Activated CD8-positive, alpha-beta T cell treated with anti-CD3 and anti-CD28 coated beads, Interleukin-2, amount 10 ng/mL, durations not matched to agents 7 days and 5 days (primary cell): ENCODE measurements at regions not wholly inside any gene's neighbourhood (a gene's known extent, or its start where the extent isn't known, plus 50 kb on each side); places are given as distances from the start of the nearest gene placed in this dataset.

Source experiments
- ATAC-seq: fragments of 150-1000 bp; cut with Tn5 transposase; one replicate; pipeline ENCODE4 v1.10.0; 2021; ENCODE audit warnings: moderate library complexity
- CTCF ChIA-PET: fragments of 350-600 bp; sonication (Branson Sonifier 250); formaldehyde crosslinking; loops from one replicate; lab custom pipeline; 2021; ENCODE audit warnings: antibody characterized with exemption; lab: Charles Lee
- POLR2A ChIA-PET: fragments of 350-600 bp; sonication (Branson Sonifier 250); formaldehyde crosslinking; loops from one replicate; lab custom pipeline; 2021; ENCODE audit warnings: antibody characterized with exemption; lab: Charles Lee
- DNase-seq: peaks from one replicate; pipeline ENCODE4 v3.0.0-alpha.2; 2020
- H3K27ac Mint-ChIP-seq: one replicate; pipeline ENCODE4 v1.8.0; 2021; ENCODE audit warnings: mild to moderate bottlenecking, mixed read lengths
- H3K27me3 Mint-ChIP-seq: one replicate; pipeline ENCODE4 v1.8.0; 2021; ENCODE audit warnings: low read depth, mixed read lengths
- H3K36me3 Mint-ChIP-seq: one replicate; pipeline ENCODE4 v1.8.0; 2021; ENCODE audit warnings: low read depth, mixed read lengths
- H3K4me1 Mint-ChIP-seq: one replicate; pipeline ENCODE4 v1.8.0; 2021; ENCODE audit warnings: low read depth, mixed read lengths
- H3K4me3 Mint-ChIP-seq: one replicate; pipeline ENCODE4 v1.8.0; 2021; ENCODE audit warnings: mild to moderate bottlenecking, mixed read lengths
- H3K9me3 Mint-ChIP-seq: one replicate; pipeline ENCODE4 v1.8.0; 2022; ENCODE audit warnings: mixed read lengths; ENCODE audit not compliant: insufficient read depth

DNA sequence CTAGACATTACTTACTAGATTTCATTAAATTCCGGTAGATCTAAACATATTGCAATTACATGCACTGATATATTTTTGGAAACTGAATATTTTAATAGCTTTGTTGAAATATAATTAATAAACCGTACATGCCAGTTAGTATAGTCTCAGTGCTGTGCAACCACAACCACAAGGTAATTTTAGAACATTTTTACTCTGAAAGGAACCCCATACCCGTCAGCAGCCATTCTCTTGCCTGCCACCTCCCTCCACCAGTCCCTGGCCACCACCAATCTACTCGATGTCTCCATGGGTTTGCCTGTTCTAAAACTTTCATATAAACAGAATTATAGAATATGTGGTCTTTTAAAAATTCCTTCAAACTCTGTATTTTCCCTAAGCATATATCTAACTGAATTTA lies 293.9 kb downstream of the THBS2 start:
- H3K9me3 Mint-ChIP-seq, result no peaks in the 10 kb centered on the region
- ATAC-seq (no peak), DNase-seq (no peak)
- ChIA-PET CTCF (no interaction called here), POLR2A (no interaction called here)
- H3K4me1 Mint-ChIP-seq, result no peaks in the 10 kb centered on the region
- peaks cover 11% of the 10 kb centered on the region for H3K27me3 Mint-ChIP-seq
- H3K27ac Mint-ChIP-seq, result no peak overlapping the region
- H3K4me3 Mint-ChIP-seq, result no peak overlapping the region
- H3K36me3 Mint-ChIP-seq, result no peaks in the 10 kb centered on the region

GRCh38 chr6:168956884-168957730 lies 296.5 kb downstream of the THBS2 start:
- peaks cover 20% of the 10 kb centered on the region for H3K27me3 Mint-ChIP-seq
- CTCF ChIA-PET, result interaction anchor here (1.4 to 1.6 kb wide), 2 partner anchors 63 to 847 kb away, joined by 3 to 4 read pairs; no protein-coding TSS in a partner anchor
- H3K9me3 Mint-ChIP-seq, result no peaks in the 10 kb centered on the region
- DNase-seq (peak; percentile 48), ATAC-seq (peak; percentile 65)
- POLR2A ChIA-PET, result no interaction called here
- H3K4me3 Mint-ChIP-seq, result no peak overlapping the region
- H3K36me3 Mint-ChIP-seq, result no peaks in the 10 kb centered on the region
- no peaks in the 10 kb centered on the region for H3K4me1 Mint-ChIP-seq
- H3K27ac Mint-ChIP-seq, result no peak overlapping the region

- DNase-seq, result no peak
- Mint-ChIP-seq H3K9me3 (no peaks in the 10 kb centered on the region), H3K27me3 (peaks cover 20% of the 10 kb centered on the region), H3K27ac (no peak overlapping the region), H3K36me3 (no peaks in the 10 kb centered on the region), H3K4me3 (no peak overlapping the region), H3K4me1 (no peaks in the 10 kb centered on the region)
- CTCF ChIA-PET, result interaction anchor here (0.7 to 1.6 kb wide), 3 partner anchors 62 to 847 kb away, joined by 3 to 4 read pairs (median 3); no protein-coding TSS in a partner anchor
- POLR2A ChIA-PET, result interaction anchor here (0.6 kb wide), 1 partner anchor 1274 kb away, joined by 3 read pairs; no protein-coding TSS in a partner anchor
- no peak for ATAC-seq
These were observed 297.4 kb downstream of the THBS2 start for GRCh38 chr6:168956141-168956838.

GRCh38 chr6:168953461-168953860 lies 300.2 kb downstream of the THBS2 start:
- Mint-ChIP-seq H3K27ac (no peak overlapping the region), H3K9me3 (no peaks in the 10 kb centered on the region), H3K4me3 (no peak overlapping the region), H3K36me3 (no peaks in the 10 kb centered on the region), H3K4me1 (no peaks in the 10 kb centered on the region), H3K27me3 (peaks cover 20% of the 10 kb centered on the region)
- no peak for DNase-seq
- no peak for ATAC-seq
- ChIA-PET CTCF (no interaction called here), POLR2A (no interaction called here)

DNA sequence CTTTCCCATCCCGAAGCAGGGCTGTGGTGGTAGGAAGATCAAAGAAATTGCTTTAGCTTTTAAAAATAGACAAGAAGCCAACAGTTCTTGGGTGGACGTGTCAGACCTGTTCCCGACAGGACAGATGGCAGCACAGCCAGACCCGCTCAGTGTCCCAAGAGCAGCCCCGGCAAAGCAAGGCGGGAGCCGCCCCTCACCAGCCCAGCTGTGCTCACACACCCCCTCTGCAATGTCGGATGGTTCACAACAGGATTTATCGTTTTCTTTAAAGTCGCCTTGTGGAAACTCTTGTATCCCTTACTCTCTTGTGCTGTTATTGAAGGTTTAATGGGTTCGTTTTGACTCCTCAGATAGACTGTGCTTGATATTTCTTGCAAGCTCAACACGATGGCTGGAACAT lies 302.4 kb downstream of the THBS2 start:
- Mint-ChIP-seq H3K9me3 (no peaks in the 10 kb centered on the region), H3K36me3 (no peaks in the 10 kb centered on the region), H3K4me1 (no peaks in the 10 kb centered on the region), H3K27me3 (peaks cover 21% of the 10 kb centered on the region), H3K27ac (no peak overlapping the region), H3K4me3 (no peak overlapping the region)
- no peak for DNase-seq
- ATAC-seq, result no peak
- CTCF ChIA-PET, result no interaction called here
- POLR2A ChIA-PET, result no interaction called here

DNA sequence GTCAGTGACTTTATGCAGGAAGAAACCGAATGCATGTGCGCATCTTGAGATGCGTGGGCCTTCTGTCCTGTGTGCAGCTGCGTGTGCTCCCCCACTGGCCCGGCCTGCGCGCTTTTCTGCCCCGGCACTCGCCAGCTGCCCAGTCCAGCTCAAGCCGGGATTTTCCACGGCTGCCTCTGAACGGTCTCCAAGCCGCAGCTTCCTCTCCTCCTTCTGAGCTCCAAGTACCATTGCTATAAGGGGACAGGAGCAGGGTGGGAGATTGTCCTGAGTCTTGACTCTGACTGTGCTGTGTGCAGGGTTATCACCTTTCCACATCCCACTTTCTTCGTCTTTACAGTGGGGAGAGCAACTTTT lies 302.8 kb downstream of the THBS2 start:
- H3K9me3 Mint-ChIP-seq, result no peaks in the 10 kb centered on the region
- H3K4me1 Mint-ChIP-seq, result no peaks in the 10 kb centered on the region
- POLR2A ChIA-PET, result no interaction called here
- H3K27me3 Mint-ChIP-seq, result peaks cover 22% of the 10 kb centered on the region
- H3K27ac Mint-ChIP-seq, result no peak overlapping the region
- ATAC-seq, result no peak
- CTCF ChIA-PET, result no interaction called here
- H3K36me3 Mint-ChIP-seq, result no peaks in the 10 kb centered on the region
- no peak overlapping the region for H3K4me3 Mint-ChIP-seq
- DNase-seq, result no peak

- POLR2A ChIA-PET, result no interaction called here
- Mint-ChIP-seq H3K27ac (no peak overlapping the region), H3K9me3 (no peaks in the 10 kb centered on the region), H3K4me1 (no peaks in the 10 kb centered on the region), H3K27me3 (peaks cover 18% of the 10 kb centered on the region), H3K4me3 (no peak overlapping the region), H3K36me3 (no peaks in the 10 kb centered on the region)
- ATAC-seq, result no peak
- DNase-seq, result no peak
- CTCF ChIA-PET, result no interaction called here
These were observed 303.4 kb downstream of the THBS2 start for GRCh38 chr6:168949981-168950857.

DNA sequence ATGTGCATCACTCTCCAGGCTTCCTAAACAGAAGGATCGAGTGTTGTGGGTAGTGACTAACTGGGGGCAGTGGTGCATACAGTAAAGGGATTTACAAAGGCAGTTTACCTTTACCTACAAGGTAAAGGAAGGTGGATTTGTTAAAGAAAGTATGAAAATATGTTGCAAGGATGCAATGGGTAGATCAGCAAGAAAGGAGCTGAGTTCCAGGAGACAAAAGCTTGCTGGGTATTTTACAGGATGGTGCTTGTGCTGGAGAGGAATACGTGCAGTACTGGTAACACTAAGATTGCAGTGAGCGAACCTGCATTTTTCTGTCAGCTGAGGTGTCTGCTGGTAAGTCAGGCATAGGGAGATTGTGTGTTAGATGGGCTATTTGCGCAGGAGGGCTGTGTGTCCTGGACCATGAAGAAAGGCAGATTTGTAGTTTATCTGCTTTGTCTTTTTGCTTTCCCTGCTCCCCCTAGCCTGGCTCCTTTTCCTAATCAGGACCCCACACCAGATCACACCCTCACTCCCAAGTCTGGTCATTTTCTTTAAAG lies 304.6 kb downstream of the THBS2 start:
- Mint-ChIP-seq H3K27me3 (peaks cover 16% of the 10 kb centered on the region), H3K36me3 (no peaks in the 10 kb centered on the region), H3K9me3 (no peaks in the 10 kb centered on the region), H3K4me1 (no peaks in the 10 kb centered on the region), H3K27ac (no peak overlapping the region), H3K4me3 (no peak overlapping the region)
- CTCF ChIA-PET, result no interaction called here
- ATAC-seq, result no peak
- DNase-seq, result no peak
- POLR2A ChIA-PET, result no interaction called here

- Mint-ChIP-seq H3K36me3 (no peaks in the 10 kb centered on the region), H3K4me1 (no peaks in the 10 kb centered on the region), H3K9me3 (no peaks in the 10 kb centered on the region), H3K4me3 (no peak overlapping the region), H3K27ac (no peak overlapping the region), H3K27me3 (peaks cover 10% of the 10 kb centered on the region)
- ATAC-seq (no peak), DNase-seq (no peak)
- ChIA-PET CTCF (no interaction called here), POLR2A (no interaction called here)
These were observed 305.6 kb downstream of the THBS2 start for GRCh38 chr6:168948002-168948401.

DNA sequence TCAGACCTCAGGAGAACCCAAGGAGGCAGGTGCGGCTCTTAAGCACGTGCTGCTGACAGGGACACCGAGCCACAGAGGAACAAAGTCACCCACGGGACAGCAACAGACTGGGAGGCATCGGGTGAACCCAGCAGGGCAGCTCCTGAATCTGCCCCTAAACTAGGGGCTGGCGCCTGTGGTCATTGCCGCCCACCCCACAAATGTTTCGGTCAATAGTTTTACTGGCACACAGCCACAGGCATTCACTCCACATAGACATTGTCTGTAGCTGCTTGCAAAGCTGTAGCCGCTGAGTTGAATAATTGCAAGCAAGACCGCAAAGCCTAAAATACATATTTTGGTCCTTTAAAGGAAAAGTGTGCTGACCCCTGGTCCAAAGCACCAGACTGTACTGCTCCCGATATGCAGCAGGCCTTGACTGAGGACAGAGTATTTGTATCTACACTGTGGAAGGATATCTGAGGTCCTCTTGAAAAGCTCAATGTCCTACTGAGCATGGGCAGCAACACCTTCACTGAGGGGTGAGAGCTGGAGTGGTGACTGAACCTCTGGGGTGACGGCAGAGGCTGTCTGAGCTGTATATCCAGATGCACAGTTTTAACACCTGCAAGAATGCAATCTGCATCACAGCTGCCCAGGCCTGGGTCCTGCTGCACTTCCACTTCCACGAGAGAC lies 310.3 kb downstream of the THBS2 start:
- CTCF ChIA-PET, result no interaction called here
- Mint-ChIP-seq H3K27ac (no peak overlapping the region), H3K4me1 (no peaks in the 10 kb centered on the region), H3K36me3 (no peaks in the 10 kb centered on the region), H3K9me3 (no peaks in the 10 kb centered on the region), H3K27me3 (peaks cover 5% of the 10 kb centered on the region), H3K4me3 (no peak overlapping the region)
- ATAC-seq (no peak), DNase-seq (no peak)
- POLR2A ChIA-PET, result no interaction called here

- Mint-ChIP-seq H3K4me3 (no peak overlapping the region), H3K4me1 (no peaks in the 10 kb centered on the region), H3K9me3 (no peaks in the 10 kb centered on the region), H3K27me3 (peaks cover 7% of the 10 kb centered on the region), H3K27ac (no peak overlapping the region), H3K36me3 (no peaks in the 10 kb centered on the region)
- POLR2A ChIA-PET, result no interaction called here
- ATAC-seq (no peak), DNase-seq (no peak)
- CTCF ChIA-PET, result no interaction called here
These were observed 311.0 kb downstream of the THBS2 start for GRCh38 chr6:168942646-168943045.
